ENCODE measurements at regions not wholly inside any gene's neighbourhood (a gene's known extent, or its start where the extent isn't known, plus 50 kb on each side); places are given as distances from the start of the nearest gene placed in this dataset.

GRCh38 chr19:30223866-30224688 lies 148.1 kb upstream of the ZNF536 start:
- RAD21 ChIA-PET (ENCODE audit: low non-redundant PET in 1 of 2, low total read pairs in 2 of 2, uncharacterized antibody in 2 of 2, unreplicated experiment in 2 of 2) = no interaction called here
- Histone ChIP-seq H3K79me2 (ENCODE audit: insufficient read depth, low read length) (no peaks in the 10 kb centered on the region), H4K20me1 (ENCODE audit: insufficient read depth) (no peaks in the 10 kb centered on the region), H3K27ac (ENCODE audit: low read depth, low read length) (no peak overlapping the region), H3K4me1 (ENCODE audit: control insufficient read depth in 1 of 2, insufficient read depth in 2 of 2, low read length in 2 of 2) (peaks cover 2 to 8% of the 10 kb centered on the region in 2 experiments; a peak in 2 of 4 replicates), H3K9ac (ENCODE audit: low read length) (no peak overlapping the region), H3K9me2 (ENCODE audit: insufficient read depth) (no peaks in the 10 kb centered on the region), H3K27me3 (ENCODE audit: insufficient read depth, low read length) (peaks cover 4% of the 10 kb centered on the region; the same call in 1 of the 2 replicates), H3K9me3 (ENCODE audit: control insufficient read depth in 1 of 2, insufficient read depth in 1 of 2, low read depth in 1 of 2, low read length in 2 of 2) (no peaks in the 10 kb centered on the region), H3K4me2 (ENCODE audit: low read length) (no peak overlapping the region), H3K36me3 (ENCODE audit: control insufficient read depth in 1 of 2, insufficient read depth in 2 of 2, low read length in 2 of 2) (no peaks in the 10 kb centered on the region), H3K4me3 (replicated peaks in 1 of 2; ENCODE audit: low read depth in 1 of 2, low read length in 2 of 2) (no peak overlapping the region), H2AFZ (ENCODE audit: low read depth, low read length, poor library complexity, severe bottlenecking) (no peak overlapping the region)
- BruUV-seq (replicated peaks) = no TSS peak
- intact Hi-C loops (cut with micrococcal nuclease) = loop anchor here (10.0 kb wide), 1 partner anchor 181 kb away; no protein-coding TSS in a partner anchor
- CTCF ChIA-PET = no interaction called here
- ATAC-seq (no peak), DNase-seq (ENCODE audit: low read depth, low spot score) (no peak)
- TF ChIP-seq SP1 (IDR thresholded peaks at IDR 0.05; ENCODE audit: low read depth) (no peak), RAD21 (IDR thresholded peaks at IDR 0.05; ENCODE audit: low read depth) (no peak), ZBTB33 (IDR thresholded peaks at IDR 0.05; ENCODE audit: extremely low read depth, insufficient replicate concordance, low read length) (no peak), ZFX (IDR thresholded peaks at IDR 0.05) (no peak), REST (IDR thresholded peaks at IDR 0.05; ENCODE audit: low read depth) (no peak), POLR2AphosphoS5 (IDR thresholded peaks at IDR 0.05; ENCODE audit: low read depth, low read length) (no peak)
- POLR2A ChIA-PET = no interaction called here
